ENCODE measurements at regions not wholly inside any gene's neighbourhood (a gene's known extent, or its start where the extent isn't known, plus 50 kb on each side); places are given as distances from the start of the nearest gene placed in this dataset.
A peak's percentile ranks its signal among the peaks of the same experiment; 100 is the strongest.

DNA sequence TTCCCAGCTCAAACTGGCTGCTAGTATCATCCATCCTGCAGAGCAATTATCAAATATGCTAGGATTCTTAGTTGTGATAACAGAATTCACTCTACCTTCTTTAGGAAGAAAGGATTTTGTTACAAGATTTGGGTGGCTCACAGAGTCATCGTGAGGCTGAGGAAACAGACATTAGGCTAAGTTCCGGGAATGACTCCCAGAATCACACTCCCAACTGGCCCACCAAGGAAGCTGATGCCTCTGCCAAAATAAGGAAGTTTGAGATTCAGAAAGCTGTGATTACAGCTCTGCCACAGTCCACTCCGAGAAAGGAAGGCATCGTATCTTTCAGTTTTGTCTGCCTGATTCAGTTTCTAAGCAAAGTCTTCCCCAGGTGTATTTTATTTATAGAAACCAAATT lies 50.6 kb upstream of the LYPLAL1 start:
- no peaks in the 10 kb centered on the region for H4K20me1 ChIP-seq (ENCODE audit: control insufficient read depth, extremely low read depth, insufficient read depth, low read length)
- peak in 1 of 2 donors; percentile 44 for DNase-seq (ENCODE audit: low read depth in 2 of 2)
- H3K4me1 ChIP-seq (ENCODE audit: control insufficient read depth, extremely low read depth, insufficient read depth, low read length): peaks cover 8% of the 10 kb centered on the region
- H3K4me3 ChIP-seq (replicated peaks in 1 of 4; ENCODE audit: control extremely low read depth in 1 of 4, insufficient read depth in 1 of 4, low read depth in 3 of 4, low read length in 4 of 4): peak overlapping the region in 2 of 4 experiments; percentile 3 to 9
- no peaks in the 10 kb centered on the region for H3K79me2 ChIP-seq (ENCODE audit: control insufficient read depth, insufficient read depth, low read length)
- H3K27ac ChIP-seq (ENCODE audit: insufficient read depth, low read length): peak overlapping the region; percentile 16
- H3K4me2 ChIP-seq (ENCODE audit: extremely low read depth, insufficient read depth, low read length): peak overlapping the region; percentile 58
- H3K9me3 ChIP-seq (ENCODE audit: control insufficient read depth, insufficient read depth, low read depth, low read length): no peaks in the 10 kb centered on the region
- H3K27me3 ChIP-seq (ENCODE audit: control insufficient read depth, insufficient read depth, low read length): no peaks in the 10 kb centered on the region
- no peaks in the 10 kb centered on the region for H3K36me3 ChIP-seq (ENCODE audit: control insufficient read depth, insufficient read depth, low read length)
- H3K9ac ChIP-seq (ENCODE audit: insufficient read depth, low read length): no peak overlapping the region
- TF ChIP-seq CTCF (conservative IDR thresholded peaks at IDR 0.05 in 1 of 2, IDR thresholded peaks at IDR 0.05 in 1 of 2; ENCODE audit: low read depth in 1 of 2, low read length in 2 of 2) (no peak), EZH2 (IDR thresholded peaks at IDR 0.05; ENCODE audit: low read length, missing control alignments) (no peak)
- peak overlapping the region; percentile 60 for H2AFZ ChIP-seq (ENCODE audit: low read length)
